ENCODE measurements at regions not wholly inside any gene's neighbourhood (a gene's known extent, or its start where the extent isn't known, plus 50 kb on each side); places are given as distances from the start of the nearest gene placed in this dataset.

DNA sequence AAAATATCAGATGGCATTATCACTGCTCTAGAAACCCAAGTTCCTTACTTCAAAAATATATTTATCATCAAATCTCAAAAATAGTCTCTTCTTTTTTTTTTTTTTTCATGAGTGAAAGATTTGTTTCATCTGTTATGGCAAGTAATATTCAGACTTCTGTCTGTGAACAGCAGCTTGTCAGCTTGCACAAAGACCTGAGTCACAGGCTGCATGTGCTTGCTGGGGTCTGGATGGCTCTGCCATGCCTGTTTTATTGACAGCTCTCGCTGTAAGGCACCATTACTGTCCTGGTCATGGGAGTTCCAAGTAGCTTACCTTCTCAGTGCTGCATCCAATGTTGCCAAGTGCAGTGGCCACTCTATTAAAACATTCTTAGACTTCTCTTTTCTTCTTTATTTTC is 456.4 kb downstream of the GADD45G start:
- BruUV-seq (replicated peaks): no TSS peak
- H3K36me3 ChIP-seq (ENCODE audit: insufficient read depth, low read length): no peaks in the 10 kb centered on the region
- DNase-seq (ENCODE audit: low spot score): no peak
- ChIA-PET POLR2A (no interaction called here), CTCF (ENCODE audit: unreplicated experiment) (no interaction called here)
- H2AFZ ChIP-seq (ENCODE audit: low read length): no peak overlapping the region
- H3K4me1 ChIP-seq (ENCODE audit: insufficient read depth, low read length, poor library complexity, severe bottlenecking): no peaks in the 10 kb centered on the region
- no peaks in the 10 kb centered on the region for H3K9me3 ChIP-seq (ENCODE audit: low read length)
- no peaks in the 10 kb centered on the region for H4K20me1 ChIP-seq (ENCODE audit: insufficient read depth, low read length)
- TF ChIP-seq EZH2phosphoT487 (IDR thresholded peaks at IDR 0.05; ENCODE audit: borderline replicate concordance, low read depth, low read length): no peak
- TF ChIP-seq, protein P1, sequence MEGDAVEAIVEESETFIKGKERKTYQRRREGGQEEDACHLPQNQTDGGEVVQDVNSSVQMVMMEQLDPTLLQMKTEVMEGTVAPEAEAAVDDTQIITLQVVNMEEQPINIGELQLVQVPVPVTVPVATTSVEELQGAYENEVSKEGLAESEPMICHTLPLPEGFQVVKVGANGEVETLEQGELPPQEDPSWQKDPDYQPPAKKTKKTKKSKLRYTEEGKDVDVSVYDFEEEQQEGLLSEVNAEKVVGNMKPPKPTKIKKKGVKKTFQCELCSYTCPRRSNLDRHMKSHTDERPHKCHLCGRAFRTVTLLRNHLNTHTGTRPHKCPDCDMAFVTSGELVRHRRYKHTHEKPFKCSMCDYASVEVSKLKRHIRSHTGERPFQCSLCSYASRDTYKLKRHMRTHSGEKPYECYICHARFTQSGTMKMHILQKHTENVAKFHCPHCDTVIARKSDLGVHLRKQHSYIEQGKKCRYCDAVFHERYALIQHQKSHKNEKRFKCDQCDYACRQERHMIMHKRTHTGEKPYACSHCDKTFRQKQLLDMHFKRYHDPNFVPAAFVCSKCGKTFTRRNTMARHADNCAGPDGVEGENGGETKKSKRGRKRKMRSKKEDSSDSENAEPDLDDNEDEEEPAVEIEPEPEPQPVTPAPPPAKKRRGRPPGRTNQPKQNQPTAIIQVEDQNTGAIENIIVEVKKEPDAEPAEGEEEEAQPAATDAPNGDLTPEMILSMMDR (conservative IDR thresholded peaks at IDR 0.05; ENCODE audit: low read length): no peak
- no peak overlapping the region for H3K27ac ChIP-seq (ENCODE audit: low read depth, low read length, poor library complexity, severe bottlenecking)
- H3K4me3 ChIP-seq (ENCODE audit: low read depth, low read length, poor library complexity, severe bottlenecking): no peak overlapping the region
- H3K79me2 ChIP-seq (ENCODE audit: insufficient read depth, low read depth, low read length): no peaks in the 10 kb centered on the region
- H3K9me2 ChIP-seq (ENCODE audit: insufficient read depth, low read length): no peaks in the 10 kb centered on the region
- H3K4me2 ChIP-seq (ENCODE audit: low read length): no peak overlapping the region
- intact Hi-C loops (cut with micrococcal nuclease; ENCODE audit: unreplicated experiment): no loop called here

DNA sequence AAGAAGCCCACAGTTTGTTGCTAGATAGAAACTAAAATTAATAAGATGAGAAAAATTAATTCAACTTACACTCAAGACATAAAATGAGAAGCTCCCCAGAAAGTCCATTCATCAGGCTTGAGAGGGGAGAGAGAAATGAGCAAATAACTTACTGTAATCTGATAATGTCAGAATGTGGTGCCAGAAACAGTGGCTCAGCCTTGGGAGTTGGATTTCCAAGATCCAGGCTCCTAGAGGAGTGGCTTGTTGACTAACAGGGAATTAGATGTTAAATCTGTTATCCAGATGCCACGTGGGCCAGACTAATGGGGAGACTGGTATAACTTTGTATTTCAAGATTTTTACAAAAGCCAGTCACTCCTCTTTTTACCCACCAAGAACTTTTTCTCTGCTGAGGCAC is 458.2 kb downstream of the GADD45G start:
- no peak for TF ChIP-seq EZH2phosphoT487 (IDR thresholded peaks at IDR 0.05; ENCODE audit: borderline replicate concordance, low read depth, low read length)
- no peak overlapping the region for H2AFZ ChIP-seq (ENCODE audit: low read length)
- ChIA-PET POLR2A (no interaction called here), CTCF (ENCODE audit: unreplicated experiment) (no interaction called here)
- no peaks in the 10 kb centered on the region for H3K79me2 ChIP-seq (ENCODE audit: insufficient read depth, low read depth, low read length)
- DNase-seq (ENCODE audit: low spot score): no peak
- no peak overlapping the region for H3K4me3 ChIP-seq (ENCODE audit: low read depth, low read length, poor library complexity, severe bottlenecking)
- no peaks in the 10 kb centered on the region for H3K9me2 ChIP-seq (ENCODE audit: insufficient read depth, low read length)
- no peaks in the 10 kb centered on the region for H3K36me3 ChIP-seq (ENCODE audit: insufficient read depth, low read length)
- no peak overlapping the region for H3K4me2 ChIP-seq (ENCODE audit: low read length)
- no peaks in the 10 kb centered on the region for H4K20me1 ChIP-seq (ENCODE audit: insufficient read depth, low read length)
- no TSS peak for BruUV-seq (replicated peaks)
- H3K9me3 ChIP-seq (ENCODE audit: low read length): no peaks in the 10 kb centered on the region
- intact Hi-C loops (cut with micrococcal nuclease; ENCODE audit: unreplicated experiment): no loop called here
- H3K27ac ChIP-seq (ENCODE audit: low read depth, low read length, poor library complexity, severe bottlenecking): no peak overlapping the region
- H3K4me1 ChIP-seq (ENCODE audit: insufficient read depth, low read length, poor library complexity, severe bottlenecking): no peaks in the 10 kb centered on the region

DNA sequence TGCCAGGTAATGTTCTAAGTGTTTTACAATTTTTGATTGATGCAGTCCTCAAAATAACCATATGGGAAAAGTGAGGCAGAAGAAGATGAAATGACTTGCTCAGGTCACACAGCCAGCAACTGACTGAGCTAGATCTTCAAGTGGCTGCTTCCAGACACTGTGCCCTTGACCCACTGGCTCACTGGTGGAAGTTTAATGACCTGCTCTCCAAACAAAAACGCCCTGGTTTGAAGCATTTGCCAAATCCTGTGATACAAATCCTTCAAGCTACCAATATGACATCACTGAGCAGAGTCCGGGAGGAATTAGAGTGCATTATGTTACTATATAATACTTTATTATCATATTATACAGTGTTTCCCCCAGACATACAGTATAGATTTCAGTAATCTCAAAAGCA is 459.4 kb downstream of the GADD45G start:
- ChIA-PET CTCF (ENCODE audit: unreplicated experiment) (no interaction called here), POLR2A (interaction anchor here (0.9 kb wide), 1 partner anchor 11 kb away, joined by 3 read pairs; no protein-coding TSS in a partner anchor)
- Histone ChIP-seq H4K20me1 (ENCODE audit: insufficient read depth, low read length) (no peaks in the 10 kb centered on the region), H3K4me3 (ENCODE audit: low read depth, low read length, poor library complexity, severe bottlenecking) (no peak overlapping the region), H3K9me3 (ENCODE audit: low read length) (no peaks in the 10 kb centered on the region), H3K36me3 (ENCODE audit: insufficient read depth, low read length) (no peaks in the 10 kb centered on the region), H3K79me2 (ENCODE audit: insufficient read depth, low read depth, low read length) (no peaks in the 10 kb centered on the region), H2AFZ (ENCODE audit: low read length) (no peak overlapping the region), H3K27ac (ENCODE audit: low read depth, low read length, poor library complexity, severe bottlenecking) (no peak overlapping the region), H3K4me1 (ENCODE audit: insufficient read depth, low read length, poor library complexity, severe bottlenecking) (no peaks in the 10 kb centered on the region), H3K4me2 (ENCODE audit: low read length) (no peak overlapping the region), H3K9me2 (ENCODE audit: insufficient read depth, low read length) (no peaks in the 10 kb centered on the region)
- BruUV-seq (replicated peaks): no TSS peak
- TF ChIP-seq, protein P1 (conservative IDR thresholded peaks at IDR 0.05; ENCODE audit: low read length): no peak
- no peak for TF ChIP-seq EZH2phosphoT487 (IDR thresholded peaks at IDR 0.05; ENCODE audit: borderline replicate concordance, low read depth, low read length)
- no peak for DNase-seq (ENCODE audit: low spot score)
- intact Hi-C loops (cut with micrococcal nuclease; ENCODE audit: unreplicated experiment): no loop called here

Measured in OCI-LY7 (cell line).